NCI-H2171 (cell line): ENCODE measurements at regions not wholly inside any gene's neighbourhood (a gene's known extent, or its start where the extent isn't known, plus 50 kb on each side); places are given as distances from the start of the nearest gene placed in this dataset.
A peak's percentile ranks its signal among the peaks of the same experiment; 100 is the strongest.

Experiments
- DNase-seq: peaks from one replicate; lab custom pipeline; 2025; lab: John Stamatoyannopoulos, UW

- no peak for DNase-seq
These were observed 1201.6 kb upstream of the MAP3K7 start for GRCh38 chr6:91788501-91788900.

GRCh38 chr6:91786474-91787184 lies 1199.8 kb upstream of the MAP3K7 start:
- DNase-seq: no peak

- DNase-seq: no peak
These were observed 1195.9 kb upstream of the MAP3K7 start for GRCh38 chr6:91782802-91783201.

- peak; percentile 20 for DNase-seq
These were observed 1195.1 kb upstream of the MAP3K7 start for GRCh38 chr6:91781946-91782345.

GRCh38 chr6:91780270-91780669 lies 1193.4 kb upstream of the MAP3K7 start:
- no peak for DNase-seq

- DNase-seq: no peak
These were observed 1174.7 kb upstream of the MAP3K7 start for GRCh38 chr6:91761621-91762020.

- no peak for DNase-seq
These were observed 1167.8 kb upstream of the MAP3K7 start for GRCh38 chr6:91754691-91755090.

GRCh38 chr6:91751526-91751925 lies 1164.7 kb upstream of the MAP3K7 start:
- no peak for DNase-seq

GRCh38 chr6:91744566-91744965 lies 1157.7 kb upstream of the MAP3K7 start:
- DNase-seq: no peak

GRCh38 chr6:91743756-91744155 lies 1156.9 kb upstream of the MAP3K7 start:
- no peak for DNase-seq

GRCh38 chr6:91731939-91732338 lies 1145.1 kb upstream of the MAP3K7 start:
- DNase-seq: no peak

GRCh38 chr6:91730710-91731109 lies 1143.8 kb upstream of the MAP3K7 start:
- no peak for DNase-seq

- DNase-seq: no peak
These were observed 1133.5 kb upstream of the MAP3K7 start for GRCh38 chr6:91720324-91720723.

- no peak for DNase-seq
These were observed 1132.5 kb upstream of the MAP3K7 start for GRCh38 chr6:91719414-91719813.

GRCh38 chr6:91718198-91718597 lies 1131.3 kb upstream of the MAP3K7 start:
- DNase-seq: no peak

- no peak for DNase-seq
These were observed 1130.2 kb upstream of the MAP3K7 start for GRCh38 chr6:91717094-91717493.

GRCh38 chr6:91716361-91716760 lies 1129.5 kb upstream of the MAP3K7 start:
- no peak for DNase-seq

- DNase-seq: no peak
These were observed 1128.4 kb upstream of the MAP3K7 start for GRCh38 chr6:91715171-91715805.

GRCh38 chr6:91713911-91714310 lies 1127.0 kb upstream of the MAP3K7 start:
- DNase-seq: no peak

GRCh38 chr6:91711518-91711917 lies 1124.6 kb upstream of the MAP3K7 start:
- DNase-seq: no peak

GRCh38 chr6:91710342-91710741 lies 1123.5 kb upstream of the MAP3K7 start:
- DNase-seq: no peak

GRCh38 chr6:91708534-91708933 lies 1121.7 kb upstream of the MAP3K7 start:
- no peak for DNase-seq

- no peak for DNase-seq
These were observed 1118.8 kb upstream of the MAP3K7 start for GRCh38 chr6:91705646-91706045.

GRCh38 chr6:91704531-91704930 lies 1117.7 kb upstream of the MAP3K7 start:
- no peak for DNase-seq
